ENCODE measurements at regions not wholly inside any gene's neighbourhood (a gene's known extent, or its start where the extent isn't known, plus 50 kb on each side); places are given as distances from the start of the nearest gene placed in this dataset.

GRCh38 chr10:118216571-118217170 lies 125.5 kb downstream of the FAM204A start:
- Histone ChIP-seq H3K4me3 (ENCODE audit: insufficient read depth, low read depth, low read length) (no peak overlapping the region), H3K4me1 (ENCODE audit: control insufficient read depth, insufficient read depth, low read length) (peaks cover 5% of the 10 kb centered on the region), H3K9me3 (ENCODE audit: control insufficient read depth, low read length) (no peaks in the 10 kb centered on the region), H3K27ac (ENCODE audit: insufficient read depth, low read depth, low read length, poor library complexity, severe bottlenecking) (no peak overlapping the region), H3K27me3 (ENCODE audit: control insufficient read depth, insufficient read depth, low read length, poor library complexity, severe bottlenecking) (no peaks in the 10 kb centered on the region), H3K36me3 (ENCODE audit: control insufficient read depth, insufficient read depth, low read length) (no peaks in the 10 kb centered on the region)
- whole genome bisulfite sequencing, 2 experiments: 92 to 93% methylated on average over 3 of the region's 3 CpGs

DNA sequence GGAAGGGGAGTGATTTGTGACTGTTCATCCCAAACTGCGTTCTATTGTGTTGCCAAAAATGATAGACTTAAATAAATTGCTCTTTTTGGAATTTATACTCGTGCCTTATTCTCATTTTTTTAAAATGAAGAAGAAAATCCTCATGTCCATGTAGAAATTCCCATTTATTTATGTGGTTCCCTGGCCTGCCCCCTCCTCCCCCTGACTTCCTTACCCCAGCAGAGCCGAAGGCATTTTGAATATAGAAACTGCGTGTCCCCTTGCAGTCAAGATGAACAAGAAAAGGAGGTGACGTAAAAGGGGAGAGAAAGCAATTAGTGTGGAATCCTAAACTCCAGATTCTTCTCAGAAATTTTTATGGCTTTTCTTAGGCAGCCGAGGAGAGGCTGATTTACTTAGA lies 126.1 kb downstream of the FAM204A start:
- no peak overlapping the region for H3K27ac ChIP-seq (ENCODE audit: insufficient read depth, low read depth, low read length, poor library complexity, severe bottlenecking)
- no peak overlapping the region for H3K4me3 ChIP-seq (ENCODE audit: insufficient read depth, low read depth, low read length)
- H3K36me3 ChIP-seq (ENCODE audit: control insufficient read depth, insufficient read depth, low read length): no peaks in the 10 kb centered on the region
- peaks cover 5% of the 10 kb centered on the region for H3K4me1 ChIP-seq (ENCODE audit: control insufficient read depth, insufficient read depth, low read length)
- 80 to 83% methylated on average over 5 to 6 of the region's 6 CpGs for WGBS, 2 experiments
- no peaks in the 10 kb centered on the region for H3K9me3 ChIP-seq (ENCODE audit: control insufficient read depth, low read length)
- H3K27me3 ChIP-seq (ENCODE audit: control insufficient read depth, insufficient read depth, low read length, poor library complexity, severe bottlenecking): no peaks in the 10 kb centered on the region

DNA sequence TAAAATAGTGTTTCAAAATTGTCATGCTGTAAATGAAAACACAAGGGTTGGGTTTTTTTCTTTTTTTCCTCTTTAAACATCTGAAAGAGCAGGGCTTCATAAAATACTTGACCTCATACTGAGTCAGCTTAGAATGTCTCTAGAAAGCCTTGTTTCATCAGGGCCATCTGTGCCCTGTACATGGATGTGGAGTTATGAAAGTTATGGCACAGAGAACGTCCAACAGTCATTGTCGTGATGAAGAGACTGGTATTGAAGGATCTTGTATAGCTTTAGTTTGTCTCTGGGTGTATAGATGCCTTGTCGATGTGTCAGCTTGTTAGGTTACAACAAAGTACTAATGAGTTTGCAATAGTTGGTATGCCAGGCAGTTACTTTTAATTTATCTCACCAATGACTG lies 127.3 kb downstream of the FAM204A start:
- Histone ChIP-seq H3K27ac (ENCODE audit: insufficient read depth, low read depth, low read length, poor library complexity, severe bottlenecking) (no peak overlapping the region), H3K9me3 (ENCODE audit: control insufficient read depth, low read length) (no peaks in the 10 kb centered on the region), H3K36me3 (ENCODE audit: control insufficient read depth, insufficient read depth, low read length) (no peaks in the 10 kb centered on the region), H3K4me1 (ENCODE audit: control insufficient read depth, insufficient read depth, low read length) (peaks cover 5% of the 10 kb centered on the region), H3K4me3 (ENCODE audit: insufficient read depth, low read depth, low read length) (no peak overlapping the region), H3K27me3 (ENCODE audit: control insufficient read depth, insufficient read depth, low read length, poor library complexity, severe bottlenecking) (no peaks in the 10 kb centered on the region)
- 97% methylated on average over 3 of the region's 3 CpGs for WGBS, 2 experiments

DNA sequence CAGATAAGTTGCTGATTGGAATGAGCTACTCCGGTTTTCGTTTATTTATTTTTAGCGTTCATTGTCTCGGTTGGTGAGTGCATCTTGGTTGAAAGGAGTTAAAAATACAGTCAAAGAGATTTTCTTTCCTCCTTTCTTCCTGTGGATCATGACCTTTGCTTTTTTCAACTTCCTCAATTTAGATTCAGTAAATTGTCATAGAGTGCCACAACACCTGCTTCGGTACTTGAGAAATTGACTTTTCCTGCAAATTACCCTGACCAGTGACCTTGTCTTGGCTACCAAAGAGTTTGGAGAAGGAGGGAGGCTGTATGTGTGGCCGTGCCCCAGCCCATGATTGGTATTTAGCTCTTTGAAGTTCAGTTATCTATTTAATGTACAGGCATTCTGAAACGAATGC lies 128.7 kb downstream of the FAM204A start:
- WGBS, 2 experiments: 91 to 100% methylated on average over 6 of the region's 7 CpGs
- no peaks in the 10 kb centered on the region for H3K9me3 ChIP-seq (ENCODE audit: control insufficient read depth, low read length)
- H3K4me3 ChIP-seq (ENCODE audit: insufficient read depth, low read depth, low read length): no peak overlapping the region
- H3K36me3 ChIP-seq (ENCODE audit: control insufficient read depth, insufficient read depth, low read length): no peaks in the 10 kb centered on the region
- H3K27me3 ChIP-seq (ENCODE audit: control insufficient read depth, insufficient read depth, low read length, poor library complexity, severe bottlenecking): no peaks in the 10 kb centered on the region
- peaks cover 5% of the 10 kb centered on the region for H3K4me1 ChIP-seq (ENCODE audit: control insufficient read depth, insufficient read depth, low read length)
- H3K27ac ChIP-seq (ENCODE audit: insufficient read depth, low read depth, low read length, poor library complexity, severe bottlenecking): no peak overlapping the region

GRCh38 chr10:118210276-118210675 lies 131.8 kb downstream of the FAM204A start:
- Histone ChIP-seq H3K4me3 (ENCODE audit: insufficient read depth, low read depth, low read length) (no peak overlapping the region), H3K27ac (ENCODE audit: insufficient read depth, low read depth, low read length, poor library complexity, severe bottlenecking) (no peak overlapping the region), H3K27me3 (ENCODE audit: control insufficient read depth, insufficient read depth, low read length, poor library complexity, severe bottlenecking) (no peaks in the 10 kb centered on the region), H3K9me3 (ENCODE audit: control insufficient read depth, low read length) (no peaks in the 10 kb centered on the region), H3K36me3 (ENCODE audit: control insufficient read depth, insufficient read depth, low read length) (no peaks in the 10 kb centered on the region), H3K4me1 (ENCODE audit: control insufficient read depth, insufficient read depth, low read length) (no peaks in the 10 kb centered on the region)
- 83 to 95% methylated on average over 1 to 2 of the region's 2 CpGs for WGBS, 2 experiments

DNA sequence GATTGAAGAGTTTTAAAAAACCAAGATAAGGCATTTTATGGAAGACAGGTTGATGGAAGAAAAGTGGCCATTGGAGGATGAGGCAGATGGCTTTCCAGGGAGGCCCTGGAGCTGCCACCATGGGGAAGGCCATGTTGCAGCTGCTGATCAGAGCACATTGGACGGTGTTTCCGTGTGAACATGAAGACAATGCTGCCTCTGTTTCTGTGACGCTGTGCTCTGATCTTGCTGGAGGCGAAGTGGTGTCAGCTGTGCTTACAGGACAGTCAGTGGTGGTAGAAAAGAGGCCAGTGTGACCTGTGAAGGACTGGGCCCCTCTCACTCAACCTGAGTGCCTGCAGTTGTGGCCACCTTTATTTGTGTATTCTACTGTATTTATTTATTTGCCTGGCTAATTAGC lies 132.9 kb downstream of the FAM204A start:
- no peak overlapping the region for H3K27ac ChIP-seq (ENCODE audit: insufficient read depth, low read depth, low read length, poor library complexity, severe bottlenecking)
- 89 to 91% methylated on average over 4 of the region's 4 CpGs for WGBS, 2 experiments

GRCh38 chr10:118207470-118208007 lies 134.6 kb downstream of the FAM204A start:
- whole genome bisulfite sequencing, 2 experiments: 93 to 97% methylated on average over 7 of the region's 7 CpGs
- no peak overlapping the region for H3K27ac ChIP-seq (ENCODE audit: insufficient read depth, low read depth, low read length, poor library complexity, severe bottlenecking)
- no peaks in the 10 kb centered on the region for H3K27me3 ChIP-seq (ENCODE audit: control insufficient read depth, insufficient read depth, low read length, poor library complexity, severe bottlenecking)
- H3K4me3 ChIP-seq (ENCODE audit: insufficient read depth, low read depth, low read length): no peak overlapping the region
- peaks cover 5% of the 10 kb centered on the region for H3K4me1 ChIP-seq (ENCODE audit: control insufficient read depth, insufficient read depth, low read length)
- no peaks in the 10 kb centered on the region for H3K9me3 ChIP-seq (ENCODE audit: control insufficient read depth, low read length)
- H3K36me3 ChIP-seq (ENCODE audit: control insufficient read depth, insufficient read depth, low read length): no peaks in the 10 kb centered on the region

More for the DNA sequence above, 132.9 kb downstream of the FAM204A start:
- no peaks in the 10 kb centered on the region for H3K36me3 ChIP-seq (ENCODE audit: control insufficient read depth, insufficient read depth, low read length)
- H3K4me1 ChIP-seq (ENCODE audit: control insufficient read depth, insufficient read depth, low read length): no peaks in the 10 kb centered on the region
- H3K4me3 ChIP-seq (ENCODE audit: insufficient read depth, low read depth, low read length): no peak overlapping the region
- H3K27me3 ChIP-seq (ENCODE audit: control insufficient read depth, insufficient read depth, low read length, poor library complexity, severe bottlenecking): no peaks in the 10 kb centered on the region
- H3K9me3 ChIP-seq (ENCODE audit: control insufficient read depth, low read length): no peaks in the 10 kb centered on the region

DNA sequence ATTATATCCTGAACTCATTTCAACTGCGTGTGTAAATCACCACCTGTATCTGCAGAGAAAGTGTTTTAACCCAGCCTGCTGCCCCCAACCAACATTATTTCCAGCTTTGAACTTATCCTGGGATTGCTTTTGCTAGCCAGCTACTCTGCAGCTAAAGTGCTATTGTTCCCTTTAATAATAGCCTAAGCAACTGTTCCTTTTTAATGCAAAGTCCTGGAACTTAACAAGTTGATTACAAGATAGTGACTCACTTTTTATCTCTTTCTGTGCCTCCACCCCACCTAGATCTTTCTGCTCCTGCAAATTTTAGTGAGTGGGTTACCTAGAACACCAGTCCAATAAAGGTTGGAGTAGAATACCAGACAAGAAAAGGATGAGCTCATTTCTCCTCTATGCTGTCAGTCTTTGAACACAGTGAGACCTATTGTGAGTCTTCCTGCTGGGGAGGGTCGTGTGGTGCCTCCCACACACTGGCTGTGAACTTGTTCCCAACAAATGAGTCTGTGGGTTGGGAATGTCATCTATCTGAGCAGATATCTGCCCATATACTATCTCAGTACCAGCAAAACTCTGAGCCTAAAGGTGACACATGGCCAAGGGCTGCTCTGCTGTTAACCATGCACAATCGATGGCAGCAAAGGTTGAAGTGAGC lies 137.7 kb downstream of the FAM204A start:
- H3K27ac ChIP-seq (ENCODE audit: insufficient read depth, low read depth, low read length, poor library complexity, severe bottlenecking): no peak overlapping the region
- H3K36me3 ChIP-seq (ENCODE audit: control insufficient read depth, insufficient read depth, low read length): no peaks in the 10 kb centered on the region
- peaks cover 5% of the 10 kb centered on the region for H3K4me1 ChIP-seq (ENCODE audit: control insufficient read depth, insufficient read depth, low read length)
- no peak overlapping the region for H3K4me3 ChIP-seq (ENCODE audit: insufficient read depth, low read depth, low read length)
- 46 to 47% methylated on average over 3 of the region's 3 CpGs for WGBS, 2 experiments
- H3K9me3 ChIP-seq (ENCODE audit: control insufficient read depth, low read length): no peaks in the 10 kb centered on the region
- no peaks in the 10 kb centered on the region for H3K27me3 ChIP-seq (ENCODE audit: control insufficient read depth, insufficient read depth, low read length, poor library complexity, severe bottlenecking)

- Histone ChIP-seq H3K4me1 (ENCODE audit: control insufficient read depth, insufficient read depth, low read length) (peaks cover 5% of the 10 kb centered on the region), H3K27me3 (ENCODE audit: control insufficient read depth, insufficient read depth, low read length, poor library complexity, severe bottlenecking) (no peaks in the 10 kb centered on the region), H3K4me3 (ENCODE audit: insufficient read depth, low read depth, low read length) (no peak overlapping the region), H3K9me3 (ENCODE audit: control insufficient read depth, low read length) (no peaks in the 10 kb centered on the region), H3K36me3 (ENCODE audit: control insufficient read depth, insufficient read depth, low read length) (no peaks in the 10 kb centered on the region), H3K27ac (ENCODE audit: insufficient read depth, low read depth, low read length, poor library complexity, severe bottlenecking) (no peak overlapping the region)
- 46 to 51% methylated on average over 2 of the region's 2 CpGs for WGBS, 2 experiments
Observed at GRCh38 chr10:118203461-118203860, 138.7 kb downstream of the FAM204A start.

DNA sequence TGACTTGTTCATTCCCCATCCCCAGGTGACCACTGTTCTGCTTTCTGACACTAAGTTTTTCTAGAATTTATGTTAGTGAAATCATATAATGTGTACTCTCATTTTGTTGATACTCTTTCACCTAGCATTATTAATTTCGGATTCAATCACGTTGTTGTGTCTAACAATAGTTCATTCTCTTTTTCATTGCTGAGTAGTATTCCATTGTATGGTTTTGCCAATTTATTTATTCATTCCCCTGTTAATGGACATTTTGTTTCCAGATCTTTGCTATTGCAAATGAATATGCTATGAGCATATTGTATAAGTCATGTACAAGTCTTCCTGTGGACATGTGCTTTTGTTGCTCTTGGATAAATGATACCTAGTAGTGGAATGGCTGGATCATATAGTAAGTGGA lies 146.4 kb downstream of the FAM204A start:
- no peaks in the 10 kb centered on the region for H3K4me1 ChIP-seq (ENCODE audit: control insufficient read depth, insufficient read depth, low read length)
- no peaks in the 10 kb centered on the region for H3K36me3 ChIP-seq (ENCODE audit: control insufficient read depth, insufficient read depth, low read length)
- 100% methylated on average over 1 to 2 of the region's 2 CpGs for WGBS, 2 experiments
- H3K9me3 ChIP-seq (ENCODE audit: control insufficient read depth, low read length): no peaks in the 10 kb centered on the region
- H3K27me3 ChIP-seq (ENCODE audit: control insufficient read depth, insufficient read depth, low read length, poor library complexity, severe bottlenecking): no peaks in the 10 kb centered on the region
- H3K4me3 ChIP-seq (ENCODE audit: insufficient read depth, low read depth, low read length): no peak overlapping the region
- H3K27ac ChIP-seq (ENCODE audit: insufficient read depth, low read depth, low read length, poor library complexity, severe bottlenecking): no peak overlapping the region

Measured in ectodermal cell (in vitro differentiated cells).